Fibroblast of skin of right quadriceps (primary cell): ENCODE measurements at regions not wholly inside any gene's neighbourhood (a gene's known extent, or its start where the extent isn't known, plus 50 kb on each side); places are given as distances from the start of the nearest gene placed in this dataset.
"Not testable (repeated sequence)": the region's sequence is repeated elsewhere in the genome, so short reads cannot be mapped to it uniquely, and the experiment has no call there.

Source experiments
- DNase-seq: peaks from one replicate; pipeline ENCODE4 v3.0.0-alpha.2; 2013

DNA sequence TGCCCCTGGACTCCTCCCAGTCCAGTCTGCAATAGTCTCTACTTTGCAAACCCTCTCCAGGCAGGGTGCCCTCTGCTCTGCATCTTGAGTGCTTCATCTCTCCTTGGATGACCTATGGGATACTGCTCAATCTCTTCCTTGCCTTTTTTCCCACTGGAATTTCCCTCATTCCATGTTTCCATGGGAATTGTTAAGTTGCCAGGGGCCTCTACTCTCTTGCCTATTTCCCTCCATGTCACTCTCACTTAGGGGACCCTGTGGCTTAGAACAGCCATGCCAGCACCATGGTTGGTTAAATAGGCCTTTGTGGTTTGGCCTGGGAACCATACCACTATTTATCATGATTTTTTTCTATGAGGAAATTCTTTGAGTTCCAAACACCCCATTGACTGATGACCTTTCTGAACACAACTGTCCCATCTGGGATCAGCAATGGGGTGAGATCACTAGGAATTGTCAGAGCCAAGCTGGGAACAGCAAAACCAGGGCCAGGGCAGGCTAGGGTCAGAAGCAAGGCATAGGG, 91.4 kb upstream of the RBMS1 start:
- DNase-seq: peak; percentile 68

DNA sequence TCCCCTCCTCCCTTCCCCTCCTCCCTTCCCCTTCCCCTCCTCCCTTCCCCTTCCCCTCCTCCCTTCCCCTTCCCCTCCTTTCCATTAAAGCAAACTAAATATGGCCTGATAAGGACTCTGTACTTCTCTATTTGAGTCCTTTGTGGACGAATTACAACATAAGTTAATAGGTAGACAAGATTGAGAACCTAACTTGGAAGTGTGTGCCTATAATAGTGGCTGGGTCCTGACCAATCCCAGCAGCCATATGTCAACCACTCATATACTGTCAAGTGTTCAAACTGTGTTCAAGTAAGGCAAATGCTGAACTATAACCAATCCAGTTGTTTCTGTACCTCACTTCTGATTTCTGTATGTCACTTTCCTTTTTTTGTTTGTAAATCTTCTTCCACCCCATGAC, 97.1 kb upstream of the RBMS1 start:
- DNase-seq: no peak

GRCh38 chr2:160592401-160592800, 98.8 kb upstream of the RBMS1 start:
- DNase-seq: no peak

- DNase-seq: no peak
Observed at GRCh38 chr2:160592993-160593392, 99.4 kb upstream of the RBMS1 start.

GRCh38 chr2:160596441-160596840, 102.8 kb upstream of the RBMS1 start:
- DNase-seq: peak; percentile 45

GRCh38 chr2:160600437-160600836, 106.8 kb upstream of the RBMS1 start:
- not testable (repeated sequence) for DNase-seq

DNA sequence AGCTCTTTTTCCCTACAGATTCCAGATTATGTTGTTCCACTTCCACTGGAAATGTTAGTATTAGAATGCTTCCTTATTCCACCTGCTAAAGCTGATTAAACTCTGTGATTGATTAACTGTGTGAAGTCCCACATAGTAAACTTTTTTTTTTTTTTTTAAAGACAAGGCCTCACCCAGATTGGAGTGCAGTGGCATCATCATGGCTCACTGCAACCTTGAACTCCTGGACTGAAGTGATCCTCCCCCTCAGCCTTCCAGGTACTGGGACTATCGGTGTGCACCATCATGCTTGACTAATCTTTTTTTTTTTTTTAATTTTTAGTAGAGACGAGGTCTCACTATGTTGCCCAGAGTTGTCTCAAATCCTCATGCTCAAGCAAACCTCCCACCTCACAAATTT, 108.5 kb upstream of the RBMS1 start:
- no peak for DNase-seq

DNA sequence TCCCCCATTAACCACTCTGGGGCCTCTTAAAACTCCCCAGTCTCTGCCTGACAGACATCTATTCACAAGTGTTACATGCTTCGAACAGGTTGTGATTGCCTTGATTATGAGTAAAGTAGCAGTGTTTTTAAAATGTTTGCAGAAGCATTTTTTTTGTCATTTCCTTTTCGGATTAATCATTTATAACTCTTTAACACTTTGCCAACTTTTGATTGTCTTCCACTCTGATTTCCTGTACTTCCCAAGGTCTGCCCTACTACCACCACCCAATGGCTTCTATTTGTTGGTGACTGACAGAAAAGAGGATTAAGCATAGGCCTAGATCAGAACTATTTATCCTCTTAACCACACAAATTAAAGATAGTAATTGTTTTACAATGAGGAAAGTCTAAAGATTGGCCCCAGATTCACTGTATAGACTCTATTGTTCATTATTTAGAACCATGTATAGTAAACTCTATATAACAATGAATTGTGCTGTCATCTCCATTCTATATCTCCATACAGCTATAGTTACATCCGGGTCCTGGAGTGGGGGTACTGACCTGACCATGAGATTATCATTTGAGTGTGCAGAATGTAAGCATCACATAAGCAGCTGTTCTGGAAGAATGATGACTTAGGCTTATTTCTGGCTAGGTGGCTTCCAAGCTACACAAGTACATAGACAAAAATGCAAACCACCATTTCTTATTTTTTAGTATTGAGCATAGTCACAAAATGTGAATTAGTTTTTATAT, 110.3 kb upstream of the RBMS1 start:
- no peak for DNase-seq

DNA sequence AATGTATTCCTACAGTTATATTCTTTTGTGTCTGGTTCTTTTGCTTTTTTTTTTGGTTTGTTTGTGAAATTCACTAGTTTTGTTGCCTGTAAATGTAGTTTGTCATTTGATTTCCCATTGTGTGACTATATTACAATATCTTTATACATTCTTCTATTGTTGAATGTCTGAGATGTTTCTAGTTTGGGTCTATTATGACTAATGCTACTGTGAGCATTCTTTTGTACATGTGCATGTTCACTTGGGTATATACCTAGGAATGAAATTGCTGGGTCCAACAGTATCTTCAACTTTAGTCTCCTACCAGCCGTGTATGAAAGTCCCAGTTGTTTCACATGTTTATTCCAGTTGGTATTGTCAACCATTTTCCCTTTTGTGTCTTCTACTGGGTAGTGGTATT, 112.7 kb upstream of the RBMS1 start:
- DNase-seq: no peak

DNA sequence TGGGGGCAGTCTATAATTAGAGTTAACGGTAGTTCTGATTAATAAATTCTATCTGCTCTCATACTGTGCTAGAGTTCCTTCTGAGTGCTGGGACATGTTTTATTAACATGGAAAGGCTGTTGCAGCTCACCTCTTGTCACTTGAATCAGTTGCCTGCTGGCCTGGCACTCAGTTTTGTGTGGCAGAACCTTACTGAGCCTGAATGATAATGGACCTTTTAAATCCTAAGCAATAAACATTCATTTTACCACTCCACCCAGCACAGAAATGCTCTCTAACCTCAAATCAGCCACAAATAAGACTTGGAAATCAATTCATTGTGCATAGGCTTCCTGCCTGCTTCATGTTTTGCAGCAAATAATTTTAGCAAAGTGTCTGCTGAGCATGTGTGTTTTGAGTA, 115.0 kb upstream of the RBMS1 start:
- DNase-seq: no peak

DNA sequence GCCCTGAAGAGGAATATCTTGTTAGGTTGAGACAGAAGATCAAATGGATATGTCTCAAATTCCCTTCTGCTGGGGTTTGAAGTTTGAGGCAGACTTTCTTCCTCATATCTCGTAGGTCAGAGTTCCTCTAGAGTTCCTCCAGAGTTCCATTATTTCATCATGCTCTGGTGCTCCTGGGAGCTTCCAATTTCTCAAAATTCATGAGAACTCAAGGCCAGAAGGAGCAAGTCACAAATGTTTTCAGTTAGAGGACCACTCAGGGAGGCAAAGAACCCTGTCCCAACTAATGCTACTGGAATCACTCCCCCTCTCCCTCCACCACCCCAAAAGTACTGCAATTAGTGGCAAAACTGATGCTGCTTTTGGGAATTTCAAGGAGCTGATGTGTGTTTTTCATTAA, 115.7 kb upstream of the RBMS1 start:
- peak; percentile 39 for DNase-seq

- DNase-seq: no peak
Observed at GRCh38 chr2:160610041-160610440, 116.4 kb upstream of the RBMS1 start.

DNA sequence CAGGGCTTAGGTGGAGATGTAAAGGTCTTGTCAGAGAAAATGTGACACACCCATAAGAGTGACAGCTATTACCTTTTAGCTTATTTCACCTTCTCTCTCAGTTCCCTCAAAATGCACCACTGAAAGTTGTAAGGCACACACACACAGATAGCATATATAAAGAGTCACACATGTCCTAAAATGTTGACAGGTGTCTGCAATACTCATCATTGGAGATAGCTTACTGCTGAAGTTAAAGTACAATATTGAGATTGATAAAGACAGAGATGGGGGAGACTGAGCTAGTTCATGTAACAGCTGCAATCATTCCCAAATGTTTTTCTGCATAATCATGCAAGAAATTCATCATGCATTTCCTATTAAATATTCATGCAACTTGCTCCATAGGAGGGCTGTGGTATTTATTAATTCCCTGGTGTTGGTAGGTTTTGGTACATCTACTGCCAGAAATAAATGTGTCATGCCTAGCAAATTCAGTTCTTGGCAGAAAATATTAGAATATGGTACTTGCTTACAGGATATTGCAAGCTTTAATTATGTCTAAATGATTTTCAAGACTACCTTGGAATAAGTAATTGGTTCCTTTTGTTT, 118.8 kb upstream of the RBMS1 start:
- DNase-seq: peak; percentile 88

- DNase-seq: peak; percentile 85
Observed at GRCh38 chr2:160613466-160614153, 120.0 kb upstream of the RBMS1 start.

DNA sequence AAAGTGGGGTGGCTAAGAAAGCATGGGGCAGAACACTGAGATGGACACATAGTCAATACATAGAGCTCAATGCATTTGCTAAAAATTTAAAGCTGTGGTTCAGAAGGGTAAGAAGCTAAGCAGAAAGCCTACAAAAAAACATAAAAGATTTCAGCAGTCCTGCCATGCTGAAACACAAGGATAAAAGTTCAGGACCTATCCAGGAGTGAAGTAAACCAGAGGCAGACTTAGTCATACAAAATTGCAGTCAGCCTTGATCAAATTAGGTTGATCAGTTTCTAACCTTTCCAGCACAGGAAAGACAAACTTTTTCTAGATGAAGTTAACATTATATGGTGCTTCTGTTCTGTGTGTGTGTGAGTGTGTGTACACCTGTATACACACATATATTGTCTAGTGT, 120.8 kb upstream of the RBMS1 start:
- no peak for DNase-seq

- DNase-seq: no peak
Observed at GRCh38 chr2:160615706-160616105, 122.1 kb upstream of the RBMS1 start.

DNA sequence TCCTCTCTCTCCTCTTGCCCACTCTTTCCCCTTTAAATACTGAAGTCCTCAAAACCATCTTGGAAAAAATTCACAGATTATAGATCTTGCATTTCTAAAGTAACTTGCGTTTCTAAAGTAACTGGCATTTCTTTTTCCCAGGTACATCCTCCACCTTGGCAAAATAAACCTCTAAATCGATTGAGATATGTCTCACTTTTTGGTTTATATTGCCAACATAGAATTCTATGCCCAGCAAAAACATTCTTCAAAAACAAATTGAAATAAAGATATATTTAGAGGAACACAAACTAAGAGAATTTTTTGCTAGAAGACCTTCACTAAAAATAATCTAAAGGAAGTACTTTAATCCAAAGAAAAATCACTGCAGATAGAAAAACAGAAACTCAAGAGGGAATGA, 122.5 kb upstream of the RBMS1 start:
- no peak for DNase-seq

- no peak for DNase-seq
Observed at GRCh38 chr2:160621748-160622147, 128.1 kb upstream of the RBMS1 start.

DNA sequence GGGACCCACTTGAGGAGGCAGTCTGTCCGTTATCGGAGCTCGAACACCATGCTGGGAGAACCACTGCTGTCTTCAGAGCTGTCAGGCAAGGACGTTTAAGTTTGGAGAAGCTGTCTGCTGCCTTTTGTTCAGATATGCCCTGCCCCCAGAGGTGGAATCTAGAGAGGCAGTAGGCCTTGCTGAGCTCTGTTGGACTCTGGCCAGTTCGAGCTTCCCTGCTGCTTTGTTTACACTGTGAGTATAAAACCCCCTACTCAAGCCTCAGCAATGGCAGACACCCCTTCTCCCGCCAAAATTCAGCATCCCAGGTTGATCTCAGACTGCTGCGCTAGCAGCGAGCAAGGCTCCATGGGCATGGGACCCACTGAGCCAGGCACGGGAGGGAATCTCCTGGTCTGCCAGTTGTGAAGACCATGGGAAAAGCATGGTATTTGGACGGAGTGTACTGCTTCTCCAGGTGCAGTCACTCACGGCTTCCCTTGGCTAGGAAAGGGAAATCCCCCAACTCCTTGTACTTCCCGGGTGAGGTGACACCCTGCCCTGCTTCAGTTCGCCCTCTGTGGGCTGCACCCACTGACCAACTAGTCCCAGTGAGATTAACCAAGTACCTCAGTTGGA, 134.5 kb upstream of the RBMS1 start:
- not testable (repeated sequence) for DNase-seq

DNA sequence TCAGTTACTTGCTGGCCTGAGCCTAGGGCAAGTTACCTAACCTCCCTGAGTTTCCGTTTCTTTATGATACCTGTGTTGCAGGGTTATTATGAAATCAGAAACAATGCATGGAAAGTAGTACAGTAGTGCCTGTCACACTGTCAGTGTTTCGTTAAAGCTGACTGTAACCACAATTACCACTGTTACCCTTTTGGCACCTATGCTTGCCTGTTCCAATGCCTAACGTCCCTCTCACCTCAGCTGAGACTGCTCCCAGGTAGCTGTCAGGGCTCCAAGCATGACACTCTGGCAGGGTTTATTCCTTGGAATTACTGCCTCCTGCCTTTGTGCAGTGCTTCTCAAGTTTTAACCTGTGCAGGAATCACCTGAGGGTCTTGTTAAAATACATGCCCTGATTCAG, 135.2 kb upstream of the RBMS1 start:
- no peak for DNase-seq

GRCh38 chr2:160630801-160631590, 137.4 kb upstream of the RBMS1 start:
- DNase-seq: no peak

GRCh38 chr2:160632084-160632975, 138.7 kb upstream of the RBMS1 start:
- no peak for DNase-seq
